HCT116 (cell line): ENCODE measurements at regions not wholly inside any gene's neighbourhood (a gene's known extent, or its start where the extent isn't known, plus 50 kb on each side); places are given as distances from the start of the nearest gene placed in this dataset.

Experiments used
- ATAC-seq: fragments of 200-7000 bp; cut with Tn5 transposase; 2 replicates; pipeline ENCODE4 v1.9.1; 2020; ENCODE audit warnings: mild to moderate bottlenecking, moderate library complexity
- BruUV-seq: library from RNA; stranded (reverse); fragments of 400-500 nt; replicated peaks from 2 replicates; lab custom pipeline; 2021; lab: Mats Ljungman, UMichigan
- CTCF ChIA-PET: fragments of 300-600 bp; sonication (Branson Sonifier 250); formaldehyde crosslinking; loops from one replicate; lab custom pipeline; 2021; ENCODE audit warnings: antibody characterized with exemption; lab: Charles Lee
- POLR2A ChIA-PET: fragments of 300-600, 350-600 bp; sonication (Branson Sonifier 250); formaldehyde crosslinking; loops from one replicate; lab custom pipeline; 2021; ENCODE audit warnings: antibody characterized with exemption; lab: Charles Lee
- RAD21 ChIA-PET, 2 experiments: fragments of 300-600 bp; sonication (Branson Sonifier 250); formaldehyde crosslinking; loops; one replicate each; lab custom pipeline; 2023; ENCODE audit warnings: low total read pairs in 2 of 2; ENCODE audit not compliant: uncharacterized antibody in 2 of 2, unreplicated experiment in 2 of 2, low non-redundant PET in 1 of 2; lab: Charles Lee
- DNase-seq: peaks from one replicate; pipeline ENCODE4 v3.0.0-alpha.2; 2010; ENCODE audit warnings: low read depth, low spot score
- H2AFZ ChIP-seq: fragments of 200-600 bp; shearing (Covaris generic), sonication (generic); 2 replicates; pipeline ENCODE4 v1.6.1; 2017; ENCODE audit warnings: low read depth, mixed run types, mixed read lengths, antibody characterized with exemption, low read length; ENCODE audit not compliant: poor library complexity, severe bottlenecking
- H3K27ac ChIP-seq: 2 replicates; pipeline ENCODE4 v1.5.1; 2012; ENCODE audit warnings: low read depth, low read length
- H3K27me3 ChIP-seq: fragments of 200-600 bp; sonication (generic); 2 replicates; pipeline ENCODE4 v1.6.1; 2016; ENCODE audit warnings: mixed run types, low read length, mixed read lengths; ENCODE audit not compliant: insufficient read depth
- H3K36me3 ChIP-seq, 2 experiments: fragments of 200-500 bp in 1 of 2; fragments of 200-600 bp in 1 of 2; sonication (Bioruptor generic) in 1 of 2; sonication (generic) in 1 of 2; 2 replicates each; pipeline versions ENCODE4 v1.5.1 to v1.6.1; 2014 to 2016; ENCODE audit warnings: low read length in 2 of 2, inconsistent platforms in 1 of 2, mixed read lengths in 1 of 2, mixed run types in 1 of 2; ENCODE audit not compliant: insufficient read depth in 2 of 2, control insufficient read depth in 1 of 2
- H3K4me1 ChIP-seq, 2 experiments: fragments of 200-600 bp in 1 of 2; sonication (generic) in 1 of 2; 2 replicates each; pipeline versions ENCODE4 v1.5.1 to v1.6.1; 2012 to 2017; ENCODE audit warnings: low read length in 2 of 2, inconsistent platforms in 1 of 2, mild to moderate bottlenecking in 1 of 2, mixed read lengths in 1 of 2, mixed run types in 1 of 2, moderate library complexity in 1 of 2; ENCODE audit not compliant: insufficient read depth in 2 of 2, control insufficient read depth in 1 of 2
- H3K4me2 ChIP-seq: fragments of 200-600 bp; sonication (generic); 2 replicates; pipeline ENCODE4 v1.6.1; 2017; ENCODE audit warnings: mixed run types, low read length, mixed read lengths
- H3K4me3 ChIP-seq, 2 experiments: fragments of 200-600 bp in 1 of 2; sonication (generic) in 1 of 2; replicated peaks in 1 of 2; 2 replicates each; pipeline ENCODE4 v1.5.1; 2011 to 2016; ENCODE audit warnings: low read length in 2 of 2, control low read depth in 1 of 2, low read depth in 1 of 2, mild to moderate bottlenecking in 1 of 2, mixed read lengths in 1 of 2, mixed run types in 1 of 2
- H3K79me2 ChIP-seq: fragments of 200-600 bp; sonication (generic); 2 replicates; pipeline ENCODE4 v1.6.1; 2017; ENCODE audit warnings: mild to moderate bottlenecking, mixed run types, low read length, moderate library complexity, mixed read lengths; ENCODE audit not compliant: insufficient read depth
- H3K9ac ChIP-seq: fragments of 200-600 bp; sonication (generic); 2 replicates; pipeline ENCODE4 v1.6.1; 2016; ENCODE audit warnings: low read length, mixed read lengths
- H3K9me2 ChIP-seq: fragments of 200-600 bp; sonication (generic), shearing (Covaris generic); 2 replicates; pipeline ENCODE4 v1.6.1; 2017; ENCODE audit warnings: mixed run types, mild to moderate bottlenecking, moderate library complexity; ENCODE audit not compliant: insufficient read depth
- H3K9me3 ChIP-seq, 2 experiments: fragments of 200-500 bp in 1 of 2; fragments of 200-600 bp in 1 of 2; sonication (Bioruptor generic) in 1 of 2; sonication (generic) in 1 of 2; 2 replicates each; pipeline ENCODE4 v1.6.1; 2014 to 2017; ENCODE audit warnings: low read length in 2 of 2, mixed read lengths in 2 of 2, inconsistent platforms in 1 of 2, low read depth in 1 of 2, mild to moderate bottlenecking in 1 of 2, mixed run types in 1 of 2, moderate library complexity in 1 of 2; ENCODE audit not compliant: control insufficient read depth in 1 of 2, insufficient read depth in 1 of 2
- H4K20me1 ChIP-seq: fragments of 200-600 bp; sonication (generic), shearing (Covaris generic); 2 replicates; pipeline ENCODE4 v1.6.1; 2017; ENCODE audit warnings: mixed run types, mild to moderate bottlenecking, moderate library complexity; ENCODE audit not compliant: insufficient read depth
- CBX3 ChIP-seq: IDR thresholded peaks from 2 replicates; pipeline ENCODE4 v1.6.1; 2012; ENCODE audit warnings: low read depth
- EZH2 ChIP-seq: fragments of 200-600 bp; sonication (generic); IDR thresholded peaks from 2 replicates; pipeline ENCODE4 v1.6.1; 2017; ENCODE audit warnings: antibody characterized with exemption, mixed run types
- POLR2A ChIP-seq: IDR thresholded peaks from 2 replicates; pipeline ENCODE4 v1.7.0; 2011; ENCODE audit warnings: borderline replicate concordance; ENCODE audit not compliant: insufficient read depth, insufficient read length; ENCODE audit errors: extremely low read depth
- RAD21 ChIP-seq: IDR thresholded peaks from 2 replicates; pipeline ENCODE4 v1.6.1; 2012; ENCODE audit warnings: low read depth, mild to moderate bottlenecking
- SRF ChIP-seq: IDR thresholded peaks from 2 replicates; pipeline ENCODE4 v1.6.1; 2012; ENCODE audit warnings: low read depth
- ZFX ChIP-seq: fragments of 450-650 bp; IDR thresholded peaks from 2 replicates; pipeline ENCODE4 v1.6.1; 2017
- intact Hi-C: fragments of 100-400 bp; cut with micrococcal nuclease; formaldehyde crosslinking; loops from 2 replicates; pipeline ENCODE4 v1.10.0; 2022
- TF ChIP-seq, protein P1 (sequence below): IDR thresholded peaks from 2 replicates; pipeline ENCODE4 v1.6.1; 2011; ENCODE audit warnings: mild to moderate bottlenecking, low read length, moderate library complexity; ENCODE audit not compliant: insufficient replicate concordance; ENCODE audit errors: extremely low read depth
- TF ChIP-seq, protein P2 (sequence below): IDR thresholded peaks from 2 replicates; pipeline ENCODE4 v1.6.1; 2012; ENCODE audit warnings: low read depth

DNA sequence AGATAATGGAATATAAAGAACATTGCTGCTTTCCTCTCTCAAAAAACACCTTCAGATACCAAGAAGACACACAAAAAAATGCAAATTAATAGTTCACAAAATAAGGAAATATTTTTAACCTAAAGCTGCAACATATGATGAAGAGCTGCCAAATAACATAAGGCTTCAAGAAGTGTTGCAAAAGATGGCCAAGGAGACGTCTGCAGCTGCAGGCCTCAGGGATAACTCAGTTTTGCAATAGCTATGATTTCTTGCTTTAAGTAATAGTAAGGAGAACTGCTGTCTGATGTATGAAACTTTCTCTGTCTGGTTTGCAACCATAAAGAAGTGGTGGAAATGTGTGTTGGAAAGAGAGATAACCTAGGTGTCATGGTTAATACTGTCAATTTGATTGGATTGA, 1237.5 kb downstream of the MRPL39 start:
- CTCF ChIA-PET: no interaction called here
- no peak for TF ChIP-seq ZFX
- no peak for TF ChIP-seq RAD21
- no peak for TF ChIP-seq SRF
- no peak for TF ChIP-seq EZH2
- TF ChIP-seq CBX3: no peak
- TF ChIP-seq, protein P1, sequence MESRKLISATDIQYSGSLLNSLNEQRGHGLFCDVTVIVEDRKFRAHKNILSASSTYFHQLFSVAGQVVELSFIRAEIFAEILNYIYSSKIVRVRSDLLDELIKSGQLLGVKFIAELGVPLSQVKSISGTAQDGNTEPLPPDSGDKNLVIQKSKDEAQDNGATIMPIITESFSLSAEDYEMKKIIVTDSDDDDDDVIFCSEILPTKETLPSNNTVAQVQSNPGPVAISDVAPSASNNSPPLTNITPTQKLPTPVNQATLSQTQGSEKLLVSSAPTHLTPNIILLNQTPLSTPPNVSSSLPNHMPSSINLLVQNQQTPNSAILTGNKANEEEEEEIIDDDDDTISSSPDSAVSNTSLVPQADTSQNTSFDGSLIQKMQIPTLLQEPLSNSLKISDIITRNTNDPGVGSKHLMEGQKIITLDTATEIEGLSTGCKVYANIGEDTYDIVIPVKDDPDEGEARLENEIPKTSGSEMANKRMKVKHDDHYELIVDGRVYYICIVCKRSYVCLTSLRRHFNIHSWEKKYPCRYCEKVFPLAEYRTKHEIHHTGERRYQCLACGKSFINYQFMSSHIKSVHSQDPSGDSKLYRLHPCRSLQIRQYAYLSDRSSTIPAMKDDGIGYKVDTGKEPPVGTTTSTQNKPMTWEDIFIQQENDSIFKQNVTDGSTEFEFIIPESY: no peak
- no peak for TF ChIP-seq POLR2A
- TF ChIP-seq, protein P2, sequence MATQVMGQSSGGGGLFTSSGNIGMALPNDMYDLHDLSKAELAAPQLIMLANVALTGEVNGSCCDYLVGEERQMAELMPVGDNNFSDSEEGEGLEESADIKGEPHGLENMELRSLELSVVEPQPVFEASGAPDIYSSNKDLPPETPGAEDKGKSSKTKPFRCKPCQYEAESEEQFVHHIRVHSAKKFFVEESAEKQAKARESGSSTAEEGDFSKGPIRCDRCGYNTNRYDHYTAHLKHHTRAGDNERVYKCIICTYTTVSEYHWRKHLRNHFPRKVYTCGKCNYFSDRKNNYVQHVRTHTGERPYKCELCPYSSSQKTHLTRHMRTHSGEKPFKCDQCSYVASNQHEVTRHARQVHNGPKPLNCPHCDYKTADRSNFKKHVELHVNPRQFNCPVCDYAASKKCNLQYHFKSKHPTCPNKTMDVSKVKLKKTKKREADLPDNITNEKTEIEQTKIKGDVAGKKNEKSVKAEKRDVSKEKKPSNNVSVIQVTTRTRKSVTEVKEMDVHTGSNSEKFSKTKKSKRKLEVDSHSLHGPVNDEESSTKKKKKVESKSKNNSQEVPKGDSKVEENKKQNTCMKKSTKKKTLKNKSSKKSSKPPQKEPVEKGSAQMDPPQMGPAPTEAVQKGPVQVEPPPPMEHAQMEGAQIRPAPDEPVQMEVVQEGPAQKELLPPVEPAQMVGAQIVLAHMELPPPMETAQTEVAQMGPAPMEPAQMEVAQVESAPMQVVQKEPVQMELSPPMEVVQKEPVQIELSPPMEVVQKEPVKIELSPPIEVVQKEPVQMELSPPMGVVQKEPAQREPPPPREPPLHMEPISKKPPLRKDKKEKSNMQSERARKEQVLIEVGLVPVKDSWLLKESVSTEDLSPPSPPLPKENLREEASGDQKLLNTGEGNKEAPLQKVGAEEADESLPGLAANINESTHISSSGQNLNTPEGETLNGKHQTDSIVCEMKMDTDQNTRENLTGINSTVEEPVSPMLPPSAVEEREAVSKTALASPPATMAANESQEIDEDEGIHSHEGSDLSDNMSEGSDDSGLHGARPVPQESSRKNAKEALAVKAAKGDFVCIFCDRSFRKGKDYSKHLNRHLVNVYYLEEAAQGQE: no peak
- DNase-seq (no peak), ATAC-seq (no peak)
- no peaks in the 10 kb centered on the region for H3K9me2 ChIP-seq
- H3K36me3 ChIP-seq: no peaks in the 10 kb centered on the region
- H3K79me2 ChIP-seq: no peaks in the 10 kb centered on the region
- H3K9me3 ChIP-seq: peaks cover 0 to 13% of the 10 kb centered on the region in 2 experiments; a peak in 3 of 4 replicates
- no peaks in the 10 kb centered on the region for H3K27me3 ChIP-seq
- H3K4me2 ChIP-seq: no peak overlapping the region
- H3K4me3 ChIP-seq: no peak overlapping the region
- H3K27ac ChIP-seq: no peak overlapping the region
- no peaks in the 10 kb centered on the region for H3K4me1 ChIP-seq
- no peak overlapping the region for H3K9ac ChIP-seq
- POLR2A ChIA-PET: no interaction called here
- no peaks in the 10 kb centered on the region for H4K20me1 ChIP-seq
- intact Hi-C loops: no loop called here
- RAD21 ChIA-PET: no interaction called here
- H2AFZ ChIP-seq: no peak overlapping the region
- BruUV-seq: no TSS peak
